Body of pancreas (tissue), 4 donors: ENCODE measurements at regions not wholly inside any gene's neighbourhood (a gene's known extent, or its start where the extent isn't known, plus 50 kb on each side); places are given as distances from the start of the nearest gene placed in this dataset.

ENCODE experiments used
- POLR2A ChIP-seq, 3 donors: fragments of 450-650 bp; IDR thresholded peaks; one replicate each; pipeline ENCODE4 v1.6.1; 2016; ENCODE audit warnings: antibody characterized with exemption in 3 of 3, mild to moderate bottlenecking in 2 of 3
- TF ChIP-seq, protein P1 (sequence below), 7 experiments: fragments of 450-650 bp in 4 of 7; fragments of 200-600 bp in 3 of 7; sonication (generic) in 3 of 7; IDR thresholded peaks; one replicate each; pipeline ENCODE4 v1.5.1; 2016 to 2019; ENCODE audit warnings: antibody characterized with exemption in 7 of 7

DNA sequence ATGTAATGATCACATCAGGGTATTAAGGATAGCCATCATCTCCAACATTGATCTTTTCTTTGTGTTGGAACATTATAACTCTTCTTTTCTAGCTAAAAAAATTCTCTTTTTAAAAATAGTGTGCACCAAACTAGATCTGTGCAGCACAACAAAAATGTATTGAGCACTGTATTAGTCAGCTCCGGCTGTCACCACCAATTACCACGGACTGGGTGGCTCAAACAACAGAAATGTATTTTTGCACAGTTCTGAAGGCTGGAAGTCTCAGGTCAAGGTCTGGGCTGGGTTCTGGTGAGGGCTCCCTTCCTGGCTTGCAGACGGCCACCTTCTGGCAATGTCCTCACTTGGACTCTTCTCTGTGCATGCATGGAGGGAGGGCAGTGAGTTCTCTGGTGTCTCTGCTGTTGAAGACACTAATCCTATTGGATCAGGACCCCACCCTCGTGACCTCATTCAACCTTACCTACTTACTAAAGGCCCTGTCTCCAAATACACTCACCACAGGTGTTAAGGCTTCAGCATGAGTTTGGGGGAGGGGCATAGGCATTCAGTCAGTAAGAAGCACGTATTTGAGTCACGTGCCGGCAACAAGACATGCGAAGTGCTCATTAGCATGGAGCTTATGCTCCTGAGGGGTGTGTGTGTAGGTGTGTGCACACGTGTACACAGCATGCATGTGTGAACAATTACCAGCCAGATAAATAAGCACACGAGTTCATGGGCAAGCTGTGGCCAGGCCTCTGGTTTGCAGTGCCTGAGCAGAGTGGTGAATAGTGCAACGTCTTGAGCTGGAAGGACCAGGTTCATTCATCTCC, 89.4 kb upstream of the SH3PXD2B start:
- TF ChIP-seq, protein P1, sequence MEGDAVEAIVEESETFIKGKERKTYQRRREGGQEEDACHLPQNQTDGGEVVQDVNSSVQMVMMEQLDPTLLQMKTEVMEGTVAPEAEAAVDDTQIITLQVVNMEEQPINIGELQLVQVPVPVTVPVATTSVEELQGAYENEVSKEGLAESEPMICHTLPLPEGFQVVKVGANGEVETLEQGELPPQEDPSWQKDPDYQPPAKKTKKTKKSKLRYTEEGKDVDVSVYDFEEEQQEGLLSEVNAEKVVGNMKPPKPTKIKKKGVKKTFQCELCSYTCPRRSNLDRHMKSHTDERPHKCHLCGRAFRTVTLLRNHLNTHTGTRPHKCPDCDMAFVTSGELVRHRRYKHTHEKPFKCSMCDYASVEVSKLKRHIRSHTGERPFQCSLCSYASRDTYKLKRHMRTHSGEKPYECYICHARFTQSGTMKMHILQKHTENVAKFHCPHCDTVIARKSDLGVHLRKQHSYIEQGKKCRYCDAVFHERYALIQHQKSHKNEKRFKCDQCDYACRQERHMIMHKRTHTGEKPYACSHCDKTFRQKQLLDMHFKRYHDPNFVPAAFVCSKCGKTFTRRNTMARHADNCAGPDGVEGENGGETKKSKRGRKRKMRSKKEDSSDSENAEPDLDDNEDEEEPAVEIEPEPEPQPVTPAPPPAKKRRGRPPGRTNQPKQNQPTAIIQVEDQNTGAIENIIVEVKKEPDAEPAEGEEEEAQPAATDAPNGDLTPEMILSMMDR (IDR thresholded peaks at IDR 0.05): no peak
- no peak for TF ChIP-seq POLR2A (IDR thresholded peaks at IDR 0.05)
